Neural cell (in vitro differentiated cells): ENCODE measurements at regions not wholly inside any gene's neighbourhood (a gene's known extent, or its start where the extent isn't known, plus 50 kb on each side); places are given as distances from the start of the nearest gene placed in this dataset.

Experiments
- H2AFZ ChIP-seq: fragments of 200-600, 300-800 bp; sonication (generic), shearing (Covaris generic); 2 replicates; pipeline ENCODE4 v1.6.0; 2014; ENCODE audit warnings: low read depth, mild to moderate bottlenecking, antibody characterized with exemption, low read length, moderate library complexity
- H3F3A ChIP-seq: fragments of 200-600 bp; shearing (Covaris generic); 2 replicates; pipeline ENCODE4 v1.6.1; 2016; ENCODE audit warnings: mild to moderate bottlenecking, moderate library complexity, mixed read lengths, antibody characterized with exemption, low read length; ENCODE audit not compliant: insufficient read depth, poor library complexity, severe bottlenecking
- H3K27ac ChIP-seq: fragments of 200-600, 300-800 bp; sonication (generic), shearing (Covaris generic); 2 replicates; pipeline ENCODE4 v1.5.1; 2014; ENCODE audit warnings: mild to moderate bottlenecking, low read length, moderate library complexity
- H3K27me3 ChIP-seq: fragments of 300-800, 200-600 bp; sonication (generic), shearing (Covaris generic); 2 replicates; pipeline ENCODE4 v1.6.0; 2014; ENCODE audit warnings: mild to moderate bottlenecking, low read depth, low read length, moderate library complexity; ENCODE audit not compliant: insufficient read depth
- H3K36me3 ChIP-seq: fragments of 300-800, 200-600 bp; sonication (generic), shearing (Covaris generic); 2 replicates; pipeline ENCODE4 v1.5.1; 2014; ENCODE audit warnings: mild to moderate bottlenecking, antibody characterized with exemption, low read length, moderate library complexity; ENCODE audit not compliant: insufficient read depth
- H3K4me2 ChIP-seq: fragments of 300-800, 200-600 bp; sonication (generic), shearing (Covaris generic); 2 replicates; pipeline ENCODE4 v1.6.0; 2014; ENCODE audit warnings: mild to moderate bottlenecking, low read length
- H3K4me3 ChIP-seq: fragments of 300-800, 200-600 bp; sonication (generic), shearing (Covaris generic); 2 replicates; pipeline ENCODE4 v1.5.1; 2014; ENCODE audit warnings: mild to moderate bottlenecking, low read length, moderate library complexity
- H3K79me2 ChIP-seq: fragments of 200-600 bp; shearing (Covaris generic); replicated peaks from 2 replicates; pipeline ENCODE4 v1.6.0; 2014; ENCODE audit warnings: mild to moderate bottlenecking, low read length, moderate library complexity; ENCODE audit not compliant: insufficient read depth
- H3K9ac ChIP-seq: fragments of 300-800, 200-600 bp; sonication (generic), shearing (Covaris generic); 2 replicates; pipeline ENCODE4 v1.6.1; 2016; ENCODE audit warnings: mild to moderate bottlenecking, low read length, mixed read lengths
- H3K9me2 ChIP-seq: fragments of 200-600 bp; shearing (Covaris generic); 2 replicates; pipeline ENCODE4 v1.6.1; 2016; ENCODE audit warnings: mild to moderate bottlenecking, low read length, mixed read lengths; ENCODE audit not compliant: insufficient read depth
- H3K9me3 ChIP-seq: fragments of 200-600, 300-800 bp; sonication (generic), shearing (Covaris generic); 2 replicates; pipeline ENCODE4 v1.6.1; 2016; ENCODE audit warnings: mild to moderate bottlenecking, mixed run types, low read length, moderate library complexity, mixed read lengths
- H4K20me1 ChIP-seq: fragments of 200-600 bp; shearing (Covaris generic); 2 replicates; pipeline ENCODE4 v1.6.1; 2016; ENCODE audit warnings: mild to moderate bottlenecking, mixed run types; ENCODE audit not compliant: insufficient read depth
- CTCF ChIP-seq: fragments of 450-650 bp; IDR thresholded peaks from 2 replicates; pipeline ENCODE4 v1.5.1; 2014; ENCODE audit warnings: antibody characterized with exemption, mild to moderate bottlenecking, moderate library complexity; ENCODE audit not compliant: poor library complexity, severe bottlenecking
- EP300 ChIP-seq: fragments of 450-650 bp; conservative IDR thresholded peaks from 2 replicates; pipeline ENCODE4 v1.6.1; 2014; ENCODE audit warnings: antibody characterized with exemption, mild to moderate bottlenecking, moderate library complexity; ENCODE audit not compliant: poor library complexity, severe bottlenecking
- EZH2 ChIP-seq: fragments of 200-600, 300-800 bp; shearing (Covaris generic), sonication (generic); IDR thresholded peaks from 2 replicates; pipeline ENCODE4 v1.6.1; 2014; ENCODE audit warnings: antibody characterized with exemption, low read length, borderline replicate concordance, mild to moderate bottlenecking; ENCODE audit not compliant: insufficient read depth, poor library complexity, severe bottlenecking
- MXI1 ChIP-seq: fragments of 450-650 bp; conservative IDR thresholded peaks from 2 replicates; pipeline ENCODE4 v1.6.1; 2014; ENCODE audit warnings: antibody characterized with exemption, mild to moderate bottlenecking; ENCODE audit not compliant: poor library complexity, severe bottlenecking
- POLR2AphosphoS5 ChIP-seq: IDR thresholded peaks from 2 replicates; pipeline ENCODE4 v1.6.1; 2012
- RAD21 ChIP-seq: fragments of 450-650 bp; conservative IDR thresholded peaks from 2 replicates; pipeline ENCODE4 v1.6.1; 2014; ENCODE audit warnings: antibody characterized with exemption, mild to moderate bottlenecking, moderate library complexity
- REST ChIP-seq: IDR thresholded peaks from 2 replicates; pipeline ENCODE4 v1.6.1; 2012; ENCODE audit warnings: borderline replicate concordance
- SMC3 ChIP-seq: fragments of 450-650 bp; conservative IDR thresholded peaks from 2 replicates; pipeline ENCODE4 v1.6.1; 2014; ENCODE audit warnings: antibody characterized with exemption, mild to moderate bottlenecking, moderate library complexity; ENCODE audit not compliant: poor library complexity
- TAF1 ChIP-seq: IDR thresholded peaks from 2 replicates; pipeline ENCODE4 v1.6.1; 2012; ENCODE audit warnings: low read depth

GRCh38 chr13:80113714-80114454 lies 227.0 kb downstream of the SPRY2 start:
- H4K20me1 ChIP-seq: no peaks in the 10 kb centered on the region
- TF ChIP-seq POLR2AphosphoS5 (no peak), EZH2 (no peak)
- no peaks in the 10 kb centered on the region for H3K9me2 ChIP-seq
- H3F3A ChIP-seq: no peaks in the 10 kb centered on the region
- no peak overlapping the region for H3K4me3 ChIP-seq
- H2AFZ ChIP-seq: no peak overlapping the region
- H3K9me3 ChIP-seq: no peaks in the 10 kb centered on the region
- no peaks in the 10 kb centered on the region for H3K79me2 ChIP-seq
- H3K4me2 ChIP-seq: no peak overlapping the region
- H3K36me3 ChIP-seq: no peaks in the 10 kb centered on the region
- H3K9ac ChIP-seq: no peak overlapping the region
- H3K27me3 ChIP-seq: no peaks in the 10 kb centered on the region
- H3K27ac ChIP-seq: no peak overlapping the region

GRCh38 chr13:80109303-80109702 lies 231.6 kb downstream of the SPRY2 start:
- H3K27me3 ChIP-seq: no peaks in the 10 kb centered on the region
- no peaks in the 10 kb centered on the region for H3K9me3 ChIP-seq
- H3K4me2 ChIP-seq: no peak overlapping the region
- H3K36me3 ChIP-seq: no peaks in the 10 kb centered on the region
- H3F3A ChIP-seq: no peaks in the 10 kb centered on the region
- H3K9me2 ChIP-seq: no peaks in the 10 kb centered on the region
- H3K9ac ChIP-seq: no peak overlapping the region
- H2AFZ ChIP-seq: no peak overlapping the region
- H4K20me1 ChIP-seq: no peaks in the 10 kb centered on the region
- H3K79me2 ChIP-seq: no peaks in the 10 kb centered on the region
- H3K4me3 ChIP-seq: no peak overlapping the region
- TF ChIP-seq EP300: no peak
- no peak for TF ChIP-seq EZH2
- no peak for TF ChIP-seq CTCF
- no peak for TF ChIP-seq MXI1
- TF ChIP-seq TAF1: no peak
- TF ChIP-seq REST: no peak
- TF ChIP-seq RAD21: no peak
- TF ChIP-seq POLR2AphosphoS5: no peak
- no peak for TF ChIP-seq SMC3
- H3K27ac ChIP-seq: no peak overlapping the region
